ENCODE measurements at regions not wholly inside any gene's neighbourhood (a gene's known extent, or its start where the extent isn't known, plus 50 kb on each side); places are given as distances from the start of the nearest gene placed in this dataset.
"Not testable (repeated sequence)": the region's sequence is repeated elsewhere in the genome, so short reads cannot be mapped to it uniquely, and the experiment has no call there.

DNA sequence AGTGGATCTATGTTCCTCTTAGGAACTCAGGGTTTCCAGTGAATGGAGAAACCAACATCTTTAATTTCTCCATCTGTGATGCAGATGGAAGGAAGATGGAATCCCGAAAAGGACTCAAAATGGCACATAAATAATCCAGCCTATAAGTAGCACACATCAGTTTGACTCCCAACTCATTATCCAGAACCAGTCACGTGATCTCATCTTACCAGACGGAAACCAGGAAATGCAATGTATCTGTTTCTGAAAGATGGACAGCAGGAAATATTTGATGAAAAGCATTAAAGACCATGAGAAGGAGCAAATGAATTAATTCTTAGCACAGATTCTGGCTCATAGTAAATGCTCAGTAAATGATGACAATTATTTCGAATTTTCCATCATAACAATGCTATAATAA, 443.1 kb upstream of the FMR1 start:
- intact Hi-C loops (cut with micrococcal nuclease): no loop called here

DNA sequence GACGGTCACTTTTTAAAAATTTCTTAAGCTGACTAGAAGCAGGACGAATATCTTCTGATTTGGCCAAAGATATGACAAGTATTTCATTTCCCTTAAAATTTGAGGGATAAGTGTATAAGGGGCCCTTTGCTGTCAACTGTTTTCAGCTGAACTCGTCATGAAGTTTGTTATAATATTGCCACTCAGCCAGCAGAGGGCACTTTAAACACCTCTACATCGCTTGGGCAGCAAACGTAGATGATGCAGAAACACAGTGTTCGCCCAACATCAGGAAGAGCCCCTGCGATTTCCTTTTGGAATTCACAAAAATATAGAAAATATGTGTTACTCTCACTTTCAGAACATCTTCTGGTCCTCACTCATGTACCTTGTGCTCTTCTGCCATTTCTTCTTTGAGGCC, 435.7 kb upstream of the FMR1 start:
- intact Hi-C loops (cut with micrococcal nuclease): loop anchor here (1.0 kb wide), 2 partner anchors 328 to 362 kb away; no protein-coding TSS in a partner anchor

DNA sequence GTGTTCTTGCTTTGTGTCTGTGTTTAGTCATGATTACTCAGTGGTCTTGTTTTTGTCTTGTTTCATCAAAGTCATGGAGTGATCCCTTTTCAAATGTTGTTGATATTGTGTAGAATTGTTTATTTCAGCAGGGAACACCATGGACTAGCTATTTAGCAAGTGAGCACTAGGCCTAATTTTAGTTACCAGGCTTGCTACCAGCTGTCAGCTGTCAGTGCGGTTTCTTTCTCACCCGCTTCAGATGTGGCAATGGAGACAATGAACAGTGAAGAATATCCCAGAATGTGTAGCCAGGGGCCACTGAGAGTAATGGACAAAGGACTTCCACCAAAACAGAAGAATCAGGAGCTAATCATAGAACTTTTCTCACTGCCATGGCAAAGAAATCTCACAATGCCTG, 432.8 kb upstream of the FMR1 start:
- intact Hi-C loops (cut with micrococcal nuclease): no loop called here

DNA sequence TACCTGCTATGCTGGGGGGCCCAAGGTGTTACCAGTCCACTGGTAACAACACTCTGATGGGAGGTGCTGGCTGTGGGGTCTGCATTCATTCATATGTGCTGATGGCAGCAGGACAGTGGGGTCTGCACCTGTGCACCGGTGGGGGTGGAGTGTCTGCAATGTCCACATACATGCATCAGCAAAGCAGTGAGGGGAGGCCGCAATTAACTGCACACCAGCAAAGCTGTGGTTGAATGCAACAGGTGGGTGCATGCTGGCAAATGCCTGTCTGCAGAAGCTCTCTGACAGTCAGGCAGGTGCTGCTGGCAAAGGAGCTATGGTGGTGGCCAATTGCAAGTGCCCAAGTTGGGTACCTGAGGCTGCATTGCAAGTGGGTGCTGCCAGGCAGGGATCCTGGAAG, 426.5 kb upstream of the FMR1 start:
- intact Hi-C loops (cut with micrococcal nuclease): no loop called here

DNA sequence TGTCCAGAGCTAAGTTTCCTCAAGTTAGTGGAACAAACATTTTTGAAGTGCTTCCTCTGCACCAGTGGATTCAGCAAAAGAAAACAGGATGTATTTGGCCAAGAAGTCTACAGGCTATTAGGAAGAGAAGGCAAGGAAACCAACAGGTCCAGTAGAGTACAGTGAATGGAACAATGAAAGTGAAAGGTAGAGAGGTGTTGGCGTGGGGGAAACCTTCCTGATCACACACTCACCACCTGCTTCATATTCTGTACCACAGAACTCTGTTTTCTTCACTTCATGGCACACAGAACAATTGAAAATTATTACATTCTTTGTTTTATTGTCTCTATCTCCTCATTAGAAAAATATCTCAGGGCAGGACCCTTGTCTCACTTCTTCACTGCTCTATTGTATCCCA, 417.4 kb upstream of the FMR1 start:
- intact Hi-C loops (cut with micrococcal nuclease): no loop called here

DNA sequence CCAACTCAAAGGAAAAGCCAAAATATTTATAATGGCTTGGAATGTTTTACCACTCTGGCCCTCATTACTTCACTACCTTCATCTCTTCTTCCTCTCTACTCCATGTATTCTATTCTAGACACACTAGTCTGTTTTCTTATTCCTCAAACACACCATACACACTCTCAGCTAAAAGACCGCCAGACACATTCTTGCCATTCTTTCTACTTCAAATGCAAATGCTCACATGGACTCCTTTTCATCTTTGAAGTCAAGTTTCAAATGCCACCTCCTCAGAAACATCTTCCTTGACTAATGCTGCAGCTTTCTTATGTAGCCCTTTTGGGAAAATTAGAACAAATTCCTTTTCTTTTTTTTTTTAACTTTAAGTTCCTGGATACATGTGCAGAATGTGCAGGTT, 412.9 kb upstream of the FMR1 start:
- intact Hi-C loops (cut with micrococcal nuclease): no loop called here

DNA sequence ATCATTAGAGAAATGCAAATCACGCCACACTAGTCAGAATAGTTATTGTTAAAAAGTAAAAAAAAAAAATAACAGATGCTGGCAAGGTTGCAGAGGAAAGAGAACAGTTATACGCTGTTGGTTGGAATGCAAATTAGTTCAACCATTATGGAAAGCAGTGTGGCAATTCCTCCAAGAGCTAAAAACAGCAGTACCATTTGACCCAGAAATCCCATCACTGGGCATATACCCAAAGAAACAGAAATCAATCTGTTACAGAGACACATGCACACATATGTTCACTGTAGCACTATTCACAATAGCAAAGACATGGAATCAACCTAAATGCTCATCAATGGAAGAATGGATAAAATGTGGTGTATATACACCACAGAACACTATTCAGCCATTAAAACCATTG, 388.7 kb upstream of the FMR1 start:
- intact Hi-C loops (cut with micrococcal nuclease): no loop called here

DNA sequence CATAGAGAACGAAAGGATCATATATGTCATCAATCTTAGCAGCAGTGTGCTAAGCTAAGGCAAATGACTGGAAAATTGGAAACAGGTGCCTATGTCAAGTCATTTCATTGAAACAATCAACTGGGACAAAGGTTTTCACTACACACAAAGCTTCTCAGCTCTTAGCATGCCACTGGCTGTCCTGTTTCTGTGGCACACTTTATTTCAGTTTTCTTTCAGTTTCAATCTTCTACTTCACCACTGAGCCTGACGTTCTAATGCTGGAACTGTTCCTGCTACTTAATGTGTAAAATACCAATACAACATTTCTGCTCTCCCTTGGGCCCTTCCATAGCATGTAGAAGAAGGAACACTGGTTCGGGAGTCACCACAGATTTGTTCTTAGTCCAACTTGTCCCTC, 378.3 kb upstream of the FMR1 start:
- intact Hi-C loops (cut with micrococcal nuclease): no loop called here

DNA sequence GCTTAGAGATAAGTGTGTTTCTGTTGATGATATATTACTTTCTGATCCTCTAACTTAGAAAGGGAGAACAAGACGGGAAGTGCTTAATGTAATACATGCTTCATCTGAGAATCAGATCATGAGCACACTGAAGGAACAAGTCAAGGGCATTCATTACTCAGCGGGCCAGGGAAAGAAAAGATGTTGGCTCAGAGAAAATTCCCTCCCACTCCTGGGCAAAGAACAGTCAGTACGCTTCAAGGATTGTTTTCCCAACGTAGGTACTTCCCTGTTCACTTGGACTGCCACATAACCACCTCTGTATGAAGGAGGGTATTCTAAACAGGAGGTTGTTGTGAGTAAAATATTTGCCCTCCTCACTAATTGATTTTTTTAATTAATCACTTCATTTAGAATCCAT, 374.5 kb upstream of the FMR1 start:
- intact Hi-C loops (cut with micrococcal nuclease): no loop called here

DNA sequence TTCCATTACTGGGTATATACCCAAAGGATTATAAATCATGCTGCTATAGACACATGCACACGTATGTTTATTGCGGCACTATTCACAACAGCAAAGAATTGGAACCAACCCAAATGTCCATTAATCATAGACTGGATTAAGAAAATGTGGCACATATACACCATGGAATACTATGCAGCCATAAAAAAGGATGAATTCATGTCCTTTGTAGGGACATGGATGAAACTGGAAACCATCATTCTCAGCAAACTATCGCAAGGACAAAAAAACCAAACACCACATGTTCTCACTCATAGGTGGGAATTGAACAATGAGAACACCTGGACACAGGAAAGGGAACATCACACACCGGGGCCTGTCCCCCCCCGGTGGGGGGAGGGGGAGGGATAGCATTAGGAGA, 363.7 kb upstream of the FMR1 start:
- intact Hi-C loops (cut with micrococcal nuclease): not testable (repeated sequence)

DNA sequence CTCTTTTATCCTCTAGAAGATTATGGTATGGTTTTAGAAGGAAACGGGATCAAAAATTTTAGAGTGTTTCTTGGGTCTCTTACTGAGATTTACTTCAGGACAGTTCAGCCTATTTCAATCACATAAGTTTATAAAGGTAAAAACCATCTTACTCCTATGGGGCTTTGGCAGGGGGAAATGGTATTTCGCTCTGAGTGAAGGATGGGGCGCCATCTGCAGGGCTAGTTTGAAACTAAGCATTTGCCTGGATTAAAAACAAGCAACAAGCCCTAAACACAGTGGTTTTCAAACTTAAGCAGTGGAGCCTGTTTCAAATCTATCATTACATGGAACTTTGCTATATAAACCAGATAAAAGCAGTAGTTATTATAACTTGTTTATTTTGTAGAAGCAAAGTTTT, 361.5 kb upstream of the FMR1 start:
- intact Hi-C loops (cut with micrococcal nuclease): no loop called here

DNA sequence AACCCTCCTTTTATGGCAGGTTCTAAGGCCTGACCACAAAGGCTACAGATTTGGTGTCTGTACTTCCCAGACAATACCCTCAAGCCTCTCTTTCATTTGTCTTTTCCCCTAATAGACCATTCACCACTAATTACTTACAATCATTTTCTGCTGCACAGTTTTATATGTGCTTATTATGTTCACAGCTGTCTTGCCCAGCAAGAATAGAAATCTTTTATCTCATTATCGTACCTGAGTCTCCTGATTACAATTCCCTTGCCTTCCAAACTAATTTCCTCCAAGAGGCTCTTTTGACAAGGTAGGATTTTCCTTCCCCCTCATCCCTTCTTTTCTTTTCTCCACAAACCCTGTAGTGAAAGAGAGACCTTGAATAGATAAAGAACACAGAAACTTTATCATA, 352.5 kb upstream of the FMR1 start:
- intact Hi-C loops (cut with micrococcal nuclease): no loop called here

DNA sequence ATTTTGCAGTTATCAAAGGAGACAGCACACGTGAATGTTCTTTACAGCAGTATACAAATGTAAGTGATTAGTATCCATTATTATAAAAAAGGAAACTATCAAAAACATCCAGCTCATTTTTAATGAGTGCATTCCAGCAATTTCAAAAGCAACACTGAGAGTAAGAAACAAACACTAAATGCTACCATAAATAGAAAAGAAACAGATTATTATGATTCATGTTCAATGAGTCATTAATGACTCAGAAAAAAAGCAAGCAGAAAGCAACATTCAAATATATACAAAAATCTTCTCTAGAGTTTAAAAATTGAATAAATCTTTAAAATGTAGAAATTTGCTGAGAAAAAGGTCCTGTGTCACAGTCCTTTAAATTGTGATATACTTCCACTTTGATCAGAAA, 346.5 kb upstream of the FMR1 start:
- intact Hi-C loops (cut with micrococcal nuclease): no loop called here

DNA sequence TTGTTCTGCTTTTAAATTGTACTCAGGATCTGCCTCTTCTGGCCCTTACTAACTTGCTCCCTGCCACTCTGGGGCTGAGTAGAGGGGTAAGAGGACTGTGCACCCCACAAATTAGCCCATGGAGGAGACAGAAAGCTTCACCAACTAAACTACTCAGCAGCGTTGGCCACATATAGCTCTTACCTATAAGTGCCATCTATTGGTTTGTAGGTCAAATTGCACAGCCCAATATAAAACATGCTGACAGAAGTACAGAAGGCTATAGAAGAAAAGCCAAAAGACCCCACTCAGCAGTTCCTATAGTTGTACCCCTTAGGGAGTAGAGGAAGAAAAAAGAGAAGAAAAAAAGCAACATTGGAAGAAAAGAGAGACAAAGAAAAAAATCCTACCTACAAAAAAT, 341.2 kb upstream of the FMR1 start:
- intact Hi-C loops (cut with micrococcal nuclease): no loop called here

DNA sequence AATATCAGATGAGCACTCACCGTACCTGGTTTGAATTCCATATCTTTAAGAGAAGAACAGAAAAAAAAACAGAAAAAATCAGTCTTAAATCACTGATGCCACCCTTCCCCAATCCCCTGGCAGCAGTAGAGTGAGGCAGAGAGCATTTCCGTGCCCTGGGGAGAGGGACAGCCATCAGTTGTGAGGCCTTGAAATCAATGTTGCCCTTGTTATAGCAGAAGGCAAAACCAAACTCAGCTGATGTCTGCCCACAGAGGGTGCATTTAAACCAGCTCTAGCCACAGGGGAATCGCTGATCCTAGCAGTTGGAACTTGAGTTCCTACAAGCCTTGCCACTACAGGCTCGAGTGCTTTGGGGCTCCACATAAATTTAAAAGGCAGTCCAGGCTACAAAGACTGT, 338.5 kb upstream of the FMR1 start:
- intact Hi-C loops (cut with micrococcal nuclease): no loop called here

DNA sequence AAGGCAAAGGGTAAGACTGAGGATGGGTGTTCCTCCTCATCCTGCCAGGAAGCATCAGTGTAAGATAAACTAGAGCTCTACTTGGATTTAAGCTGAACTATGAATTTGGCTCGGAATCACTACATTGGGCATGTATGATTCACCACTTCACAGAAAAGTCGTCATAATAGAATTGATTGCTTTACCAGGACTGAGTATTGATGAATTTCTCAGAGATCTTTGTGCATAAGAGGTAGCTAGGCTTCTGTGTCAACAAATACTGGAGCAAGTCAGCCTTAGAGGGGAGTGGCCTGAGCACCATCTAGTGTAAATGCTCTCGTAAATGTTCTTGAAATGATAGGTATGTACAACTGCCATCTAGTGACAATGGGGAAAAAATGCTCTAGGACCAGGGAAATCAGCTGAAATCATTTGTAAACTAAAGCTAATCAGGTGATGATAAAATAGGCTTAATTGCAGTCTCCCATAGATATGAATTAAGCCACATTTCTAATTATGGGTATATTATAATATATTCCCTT, 309.5 kb upstream of the FMR1 start:
- intact Hi-C loops (cut with micrococcal nuclease): no loop called here

DNA sequence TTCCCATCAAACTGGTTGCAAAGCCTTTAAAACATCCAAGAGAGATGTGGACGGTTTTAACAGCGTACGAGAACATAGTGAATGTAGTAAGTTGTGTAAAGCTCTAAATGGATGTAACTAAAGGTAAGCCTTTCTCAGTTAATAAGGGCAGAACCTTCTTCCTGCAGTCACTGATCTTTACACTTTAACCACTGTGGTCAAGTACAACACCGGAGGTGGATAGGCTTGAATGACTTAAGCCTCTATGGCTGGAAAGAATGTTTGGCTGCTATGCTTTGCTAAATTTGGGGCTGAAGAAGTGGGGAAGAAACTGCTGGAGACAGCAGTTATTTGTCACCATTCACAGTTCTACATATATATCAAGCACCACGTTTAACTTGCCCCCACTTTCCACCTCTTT, 285.1 kb upstream of the FMR1 start:
- intact Hi-C loops (cut with micrococcal nuclease): loop anchor here (10.0 kb wide), 1 partner anchor 178 kb away; no protein-coding TSS in a partner anchor

DNA sequence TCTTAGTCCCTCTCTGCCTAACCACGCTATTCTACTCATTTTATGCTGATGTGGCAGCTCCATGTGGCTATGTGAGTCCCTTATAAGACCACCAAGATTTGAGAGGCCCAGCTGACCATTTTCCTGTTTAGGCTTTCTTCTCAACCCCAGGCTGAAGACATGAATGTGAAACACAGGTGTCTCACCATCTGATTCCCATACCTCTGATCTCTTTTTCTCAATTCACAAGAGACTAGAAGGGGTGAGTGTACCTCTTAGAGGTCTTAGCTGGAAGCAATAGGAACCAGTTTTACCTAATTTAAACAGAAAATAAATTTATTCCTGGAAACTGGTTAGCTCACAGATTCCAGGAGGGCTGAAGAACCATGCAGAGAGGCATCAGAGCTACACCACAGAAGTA, 276.5 kb upstream of the FMR1 start:
- intact Hi-C loops (cut with micrococcal nuclease): loop anchor here (10.0 kb wide), 1 partner anchor 60 kb away; no protein-coding TSS in a partner anchor

DNA sequence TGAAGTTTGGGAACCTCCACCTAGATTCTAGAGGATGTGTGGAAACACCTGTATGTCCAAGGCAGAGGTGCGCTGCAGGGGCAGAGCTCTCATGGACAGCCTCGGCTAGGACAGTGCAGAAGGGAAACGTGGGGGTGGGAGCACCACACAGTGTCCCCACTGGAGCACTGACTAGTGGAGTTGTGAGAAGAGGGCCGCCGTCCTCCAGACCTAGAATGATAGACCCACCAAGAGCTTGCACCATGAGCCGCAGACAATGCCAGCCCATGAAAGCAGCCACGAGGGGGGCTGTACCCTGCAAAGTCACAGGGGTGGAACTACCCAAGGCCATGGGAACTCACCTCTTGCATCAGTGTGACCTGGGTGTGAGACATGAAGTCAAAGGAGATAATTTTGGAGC, 274.5 kb upstream of the FMR1 start:
- intact Hi-C loops (cut with micrococcal nuclease): loop anchor here (10.0 kb wide), 1 partner anchor 58 kb away; no protein-coding TSS in a partner anchor

DNA sequence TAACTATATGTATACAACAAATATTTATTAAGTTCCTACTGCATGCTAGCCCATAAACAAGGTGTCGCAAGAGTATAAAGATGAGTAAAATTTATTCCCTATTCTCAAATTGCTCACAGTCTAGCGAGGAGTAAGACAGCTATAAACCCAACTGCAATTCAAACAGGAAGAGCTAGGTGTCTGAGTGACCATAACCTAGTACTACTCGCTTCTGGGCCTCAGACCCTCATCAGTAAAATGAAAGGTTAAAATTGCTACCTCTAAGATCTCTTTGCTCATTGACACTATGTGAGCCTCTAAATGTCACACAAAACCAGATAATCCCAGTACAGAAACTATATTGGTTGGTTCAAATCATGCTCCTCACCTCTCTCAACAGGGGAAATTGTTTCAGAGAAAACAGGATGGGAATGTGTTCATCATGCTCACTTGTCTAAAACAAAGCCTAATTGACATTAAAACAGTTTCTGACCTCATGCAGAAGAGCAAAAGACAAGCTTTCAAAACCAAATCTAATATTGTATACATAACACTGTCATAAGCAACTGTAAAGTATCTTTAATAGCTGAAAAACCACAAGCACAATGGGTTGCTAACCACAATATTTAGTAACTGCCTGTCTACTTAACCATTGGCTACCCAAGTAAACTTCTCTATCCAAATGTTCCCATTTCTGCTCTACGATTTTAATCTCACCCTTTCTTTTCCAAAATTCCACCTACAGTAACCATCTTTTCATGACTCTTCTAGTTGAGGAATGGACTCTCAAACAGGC, 264.6 kb upstream of the FMR1 start:
- intact Hi-C loops (cut with micrococcal nuclease): no loop called here

DNA sequence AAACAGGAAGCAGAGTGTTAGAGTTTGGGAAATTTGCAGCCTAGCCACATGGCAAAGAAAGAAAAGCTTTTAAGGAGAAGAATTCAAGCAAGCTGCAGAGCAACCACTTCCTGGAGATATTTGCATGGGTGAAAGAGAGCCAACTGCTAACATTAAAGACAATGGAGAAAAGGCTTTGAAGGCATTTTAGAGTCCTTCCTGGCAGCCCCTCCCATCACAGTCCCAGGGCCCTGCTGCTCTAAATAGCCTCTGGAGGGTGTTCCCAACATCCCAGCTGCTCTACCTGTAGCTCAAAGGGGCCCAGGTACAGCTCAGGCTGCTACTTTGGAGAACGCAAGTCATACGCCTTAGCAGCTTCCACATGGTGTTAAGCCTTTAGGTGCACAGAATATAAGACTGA, 235.9 kb upstream of the FMR1 start:
- intact Hi-C loops (cut with micrococcal nuclease): no loop called here

DNA sequence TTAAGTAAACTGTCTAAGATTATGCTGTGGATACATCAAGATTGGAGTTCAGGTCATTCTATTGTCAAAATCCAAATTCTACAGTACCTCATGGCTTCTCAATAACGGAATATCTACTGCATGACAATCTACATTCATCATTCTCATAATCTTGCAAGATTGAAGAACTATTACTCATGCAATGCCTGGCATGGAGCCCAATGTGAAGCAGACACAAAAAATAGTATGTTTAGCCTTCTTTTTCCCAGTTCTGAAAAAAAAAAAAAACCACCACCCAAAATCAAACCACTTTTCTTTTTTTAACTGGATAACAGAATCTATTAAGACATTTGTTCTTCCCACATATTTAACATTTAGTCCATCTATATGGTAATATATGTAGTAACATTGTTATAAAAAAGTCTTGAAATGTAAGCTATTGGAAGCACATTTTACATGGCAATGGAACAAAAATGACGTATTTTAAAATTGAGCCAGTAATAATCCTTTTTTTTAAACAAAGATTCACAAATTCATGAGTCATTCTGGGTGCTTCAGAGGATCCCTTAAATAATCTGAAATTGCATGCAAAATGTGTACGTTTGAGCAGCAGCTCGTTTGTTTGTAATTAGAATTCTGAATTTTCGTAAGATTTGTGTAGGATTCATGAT, 232.2 kb upstream of the FMR1 start:
- intact Hi-C loops (cut with micrococcal nuclease): no loop called here

DNA sequence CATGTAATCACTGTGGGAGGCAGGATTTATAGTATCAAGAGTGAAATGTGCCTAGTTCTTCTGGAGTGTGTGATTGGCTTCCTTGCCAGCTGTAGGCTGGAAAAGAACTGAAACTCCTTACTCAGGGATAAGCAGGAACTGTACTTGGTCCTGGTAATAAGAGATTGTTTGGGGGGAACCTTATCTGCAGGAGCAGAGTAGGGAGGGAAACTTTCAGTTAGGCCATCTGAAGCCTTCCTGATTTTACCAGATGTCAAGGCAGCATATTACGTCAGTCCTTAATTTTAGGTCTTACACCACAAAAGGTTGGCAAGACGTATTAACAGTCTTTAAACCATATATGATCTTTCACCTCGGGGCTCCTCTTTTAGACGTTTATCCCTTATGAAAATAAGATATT, 231.5 kb upstream of the FMR1 start:
- intact Hi-C loops (cut with micrococcal nuclease): no loop called here
